Body of pancreas (tissue), 4 donors: ENCODE measurements at regions not wholly inside any gene's neighbourhood (a gene's known extent, or its start where the extent isn't known, plus 50 kb on each side); places are given as distances from the start of the nearest gene placed in this dataset.

Experiments
- POLR2A ChIP-seq, 3 donors: fragments of 450-650 bp; IDR thresholded peaks; one replicate each; pipeline ENCODE4 v1.6.1; 2016; ENCODE audit warnings: antibody characterized with exemption in 3 of 3, mild to moderate bottlenecking in 2 of 3
- TF ChIP-seq, protein P1 (sequence below), 7 experiments: fragments of 450-650 bp in 4 of 7; fragments of 200-600 bp in 3 of 7; sonication (generic) in 3 of 7; IDR thresholded peaks; one replicate each; pipeline ENCODE4 v1.5.1; 2016 to 2019; ENCODE audit warnings: antibody characterized with exemption in 7 of 7

- TF ChIP-seq, protein P1, sequence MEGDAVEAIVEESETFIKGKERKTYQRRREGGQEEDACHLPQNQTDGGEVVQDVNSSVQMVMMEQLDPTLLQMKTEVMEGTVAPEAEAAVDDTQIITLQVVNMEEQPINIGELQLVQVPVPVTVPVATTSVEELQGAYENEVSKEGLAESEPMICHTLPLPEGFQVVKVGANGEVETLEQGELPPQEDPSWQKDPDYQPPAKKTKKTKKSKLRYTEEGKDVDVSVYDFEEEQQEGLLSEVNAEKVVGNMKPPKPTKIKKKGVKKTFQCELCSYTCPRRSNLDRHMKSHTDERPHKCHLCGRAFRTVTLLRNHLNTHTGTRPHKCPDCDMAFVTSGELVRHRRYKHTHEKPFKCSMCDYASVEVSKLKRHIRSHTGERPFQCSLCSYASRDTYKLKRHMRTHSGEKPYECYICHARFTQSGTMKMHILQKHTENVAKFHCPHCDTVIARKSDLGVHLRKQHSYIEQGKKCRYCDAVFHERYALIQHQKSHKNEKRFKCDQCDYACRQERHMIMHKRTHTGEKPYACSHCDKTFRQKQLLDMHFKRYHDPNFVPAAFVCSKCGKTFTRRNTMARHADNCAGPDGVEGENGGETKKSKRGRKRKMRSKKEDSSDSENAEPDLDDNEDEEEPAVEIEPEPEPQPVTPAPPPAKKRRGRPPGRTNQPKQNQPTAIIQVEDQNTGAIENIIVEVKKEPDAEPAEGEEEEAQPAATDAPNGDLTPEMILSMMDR (IDR thresholded peaks at IDR 0.05): no peak
- no peak for TF ChIP-seq POLR2A (IDR thresholded peaks at IDR 0.05)
Observed at GRCh38 chr7:124388751-124389150, 355.9 kb upstream of the TMEM229A start.
